ENCODE measurements at regions not wholly inside any gene's neighbourhood (a gene's known extent, or its start where the extent isn't known, plus 50 kb on each side); places are given as distances from the start of the nearest gene placed in this dataset.

- no peak for TF ChIP-seq RNF2 (IDR thresholded peaks at IDR 0.05; ENCODE audit: borderline replicate concordance, low read depth, low read length, missing control alignments, poor library complexity, severe bottlenecking)
- TF ChIP-seq KDM5A (IDR thresholded peaks at IDR 0.05; ENCODE audit: low read length) = no peak
- TF ChIP-seq POLR2A (IDR thresholded peaks at IDR 0.05; ENCODE audit: control extremely low read depth in 1 of 2, low read depth in 2 of 2, low read length in 2 of 2) = no peak
- TF ChIP-seq CTCF (IDR thresholded peaks at IDR 0.05; ENCODE audit: control extremely low read depth in 1 of 3, insufficient read depth in 1 of 3, low read depth in 1 of 3, low read length in 3 of 3) = no peak
- no peak for TF ChIP-seq CHD2 (IDR thresholded peaks at IDR 0.05; ENCODE audit: low read length)
- TF ChIP-seq EZH2 (IDR thresholded peaks at IDR 0.05; ENCODE audit: low read depth, low read length, severe bottlenecking) = no peak
- no peak for TF ChIP-seq BRCA1 (IDR thresholded peaks at IDR 0.05; ENCODE audit: low read depth, low read length)
- no peak for TF ChIP-seq MAFK (IDR thresholded peaks at IDR 0.05; ENCODE audit: low read depth, low read length)
- TF ChIP-seq RXRA (IDR thresholded peaks at IDR 0.05; ENCODE audit: insufficient read depth, low read depth, low read length) = no peak
- no peak for TF ChIP-seq ATF2 (IDR thresholded peaks at IDR 0.05; ENCODE audit: low read length)
- no peak for TF ChIP-seq TEAD4 (IDR thresholded peaks at IDR 0.05; ENCODE audit: low read depth, low read length)
Measured at GRCh38 chr20:6298049-6298448, 175.2 kb upstream of the FERMT1 start.
